H9 (cell line): ENCODE measurements at regions not wholly inside any gene's neighbourhood (a gene's known extent, or its start where the extent isn't known, plus 50 kb on each side); places are given as distances from the start of the nearest gene placed in this dataset.

ENCODE experiments used
- DNase-seq: peaks from one replicate; pipeline ENCODE4 v3.0.0-alpha.2; 2017
- H2AFZ ChIP-seq: one replicate; pipeline ENCODE4 v1.6.1; 2013; ENCODE audit warnings: mild to moderate bottlenecking, low read length, control low read depth, moderate library complexity
- H2AK5ac ChIP-seq: 2 replicates; pipeline ENCODE4 v1.6.1; 2013; ENCODE audit warnings: low read length, control low read depth, mixed read lengths; ENCODE audit not compliant: insufficient read length
- H2BK120ac ChIP-seq: one replicate; pipeline ENCODE4 v1.6.1; 2013; ENCODE audit warnings: low read depth, mild to moderate bottlenecking, low read length, control low read depth, inconsistent platforms; ENCODE audit not compliant: poor library complexity, severe bottlenecking
- H2BK12ac ChIP-seq: 2 replicates; pipeline ENCODE4 v1.6.1; 2013; ENCODE audit warnings: low read length, control low read depth, mixed read lengths, low read depth; ENCODE audit not compliant: insufficient read length
- H2BK15ac ChIP-seq: 2 replicates; pipeline ENCODE4 v1.6.1; 2013; ENCODE audit warnings: low read depth, low read length, control low read depth
- H2BK20ac ChIP-seq: one replicate; pipeline ENCODE4 v1.6.1; 2013; ENCODE audit warnings: low read depth, mild to moderate bottlenecking, low read length, control low read depth, inconsistent platforms; ENCODE audit not compliant: poor library complexity, severe bottlenecking
- H2BK5ac ChIP-seq: 2 replicates; pipeline ENCODE4 v1.6.1; 2013; ENCODE audit warnings: low read length, control low read depth, mixed read lengths; ENCODE audit not compliant: insufficient read length
- H3K14ac ChIP-seq: 2 replicates; pipeline ENCODE4 v1.6.1; 2013; ENCODE audit warnings: low read length, control low read depth; ENCODE audit not compliant: insufficient read depth
- H3K18ac ChIP-seq: 2 replicates; pipeline ENCODE4 v1.6.1; 2013; ENCODE audit warnings: low read depth, mild to moderate bottlenecking, mixed read lengths, low read length, control low read depth; ENCODE audit not compliant: insufficient read length
- H3K23ac ChIP-seq: 2 replicates; pipeline ENCODE4 v1.6.1; 2013; ENCODE audit warnings: low read length, control low read depth, mixed read lengths, low read depth; ENCODE audit not compliant: insufficient read length
- H3K23me2 ChIP-seq: 2 replicates; pipeline ENCODE4 v1.6.1; 2013; ENCODE audit warnings: low read depth, mild to moderate bottlenecking, mixed read lengths, low read length, control low read depth; ENCODE audit not compliant: insufficient read length, poor library complexity, severe bottlenecking
- H3K27ac ChIP-seq: 2 replicates; pipeline ENCODE4 v1.5.1; 2013; ENCODE audit warnings: low read length, control low read depth, mixed read lengths, low read depth; ENCODE audit not compliant: insufficient read length
- H3K27me3 ChIP-seq: 2 replicates; pipeline ENCODE4 v1.6.1; 2013; ENCODE audit warnings: low read length, control low read depth, inconsistent platforms; ENCODE audit not compliant: insufficient read depth
- H3K4ac ChIP-seq: 2 replicates; pipeline ENCODE4 v1.6.1; 2013; ENCODE audit warnings: low read depth, mild to moderate bottlenecking, control low read depth, inconsistent platforms, low read length, moderate library complexity
- H3K4me1 ChIP-seq: 2 replicates; pipeline ENCODE4 v1.6.1; 2013; ENCODE audit warnings: low read length, control low read depth, inconsistent platforms; ENCODE audit not compliant: insufficient read depth
- H3K4me2 ChIP-seq: 2 replicates; pipeline ENCODE4 v1.6.1; 2013; ENCODE audit warnings: low read length, control low read depth, mixed read lengths; ENCODE audit not compliant: insufficient read length, insufficient read depth
- H3K56ac ChIP-seq: 2 replicates; pipeline ENCODE4 v1.6.1; 2013; ENCODE audit warnings: low read depth, mild to moderate bottlenecking, mixed read lengths, low read length, control low read depth; ENCODE audit not compliant: insufficient read length
- H3K79me1 ChIP-seq: 2 replicates; pipeline ENCODE4 v1.6.1; 2013; ENCODE audit warnings: low read depth, mild to moderate bottlenecking, moderate library complexity, low read length, control low read depth, inconsistent platforms; ENCODE audit not compliant: insufficient read depth, poor library complexity, severe bottlenecking
- H3K79me2 ChIP-seq: 2 replicates; pipeline ENCODE4 v1.6.1; 2013; ENCODE audit warnings: low read length, control low read depth, inconsistent platforms; ENCODE audit not compliant: insufficient read depth
- H3K9ac ChIP-seq: 2 replicates; pipeline ENCODE4 v1.6.1; 2013; ENCODE audit warnings: low read length, control low read depth, mixed read lengths; ENCODE audit not compliant: insufficient read length; ENCODE audit errors: extremely low read depth
- H3K9me3 ChIP-seq: one replicate; pipeline ENCODE4 v1.6.1; 2013; ENCODE audit warnings: low read depth, low read length, inconsistent platforms; ENCODE audit not compliant: control insufficient read depth
- H3T11ph ChIP-seq: one replicate; pipeline ENCODE4 v1.6.1; 2013; ENCODE audit warnings: mild to moderate bottlenecking, low read length, control low read depth, inconsistent platforms
- H4K20me1 ChIP-seq: one replicate; pipeline ENCODE4 v1.6.1; 2013; ENCODE audit not compliant: control insufficient read depth, insufficient read length, insufficient read depth
- H4K5ac ChIP-seq: 2 replicates; pipeline ENCODE4 v1.6.1; 2013; ENCODE audit warnings: low read depth, mild to moderate bottlenecking, mixed read lengths, low read length, control low read depth; ENCODE audit not compliant: insufficient read length
- H4K8ac ChIP-seq: replicated peaks from 2 replicates; pipeline ENCODE4 v1.6.1; 2013; ENCODE audit warnings: low read length, control low read depth, mixed read lengths, low read depth; ENCODE audit not compliant: insufficient read length
- H4K91ac ChIP-seq: 2 replicates; pipeline ENCODE4 v1.6.1; 2013; ENCODE audit warnings: low read depth, mild to moderate bottlenecking, moderate library complexity, mixed read lengths, low read length, control low read depth; ENCODE audit not compliant: insufficient read length
- H3K27ac Mint-ChIP-seq, 3 experiments: 2 replicates in 2 of 3; 3 replicates in 1 of 3; pipeline ENCODE4 v1.8.0; 2020 to 2021; ENCODE audit warnings: mixed read lengths in 3 of 3, mild to moderate bottlenecking in 1 of 3, moderate library complexity in 1 of 3
- H3K27me3 Mint-ChIP-seq: 2 replicates; pipeline ENCODE4 v1.8.0; 2021; ENCODE audit warnings: low read depth, mild to moderate bottlenecking, moderate library complexity, mixed read lengths
- H3K36me3 Mint-ChIP-seq, 3 experiments: 2 replicates in 2 of 3; 3 replicates in 1 of 3; pipeline ENCODE4 v1.8.0; 2020 to 2021; ENCODE audit warnings: low read depth in 3 of 3, mixed read lengths in 3 of 3; ENCODE audit not compliant: insufficient read depth in 1 of 3
- H3K4me1 Mint-ChIP-seq, 2 experiments: 2 replicates each; pipeline ENCODE4 v1.8.0; 2020; ENCODE audit warnings: mixed read lengths in 2 of 2
- H3K4me3 Mint-ChIP-seq, 2 experiments: 2 replicates in 1 of 2; 3 replicates in 1 of 2; pipeline ENCODE4 v1.8.0; 2020 to 2021; ENCODE audit warnings: mild to moderate bottlenecking in 2 of 2, mixed read lengths in 2 of 2, moderate library complexity in 1 of 2
- H3K9me3 Mint-ChIP-seq, 2 experiments: 2 replicates in 1 of 2; 3 replicates in 1 of 2; pipeline ENCODE4 v1.8.0; 2020; ENCODE audit warnings: mild to moderate bottlenecking in 2 of 2, mixed read lengths in 2 of 2, moderate library complexity in 1 of 2
- WGBS: extraction: QIAGEN DNeasy Blood & Tissue Kit; methylation state at CpG from one replicate; pipeline ENCODE4 v1.1.7; 2013; ENCODE audit warnings: missing lambda C conversion rate, low lambda C conversion rate, mixed read lengths; ENCODE audit not compliant: insufficient read length; ENCODE audit errors: extremely low coverage; 5-methylcytosine and 5-hydroxymethylcytosine counted together
- TF ChIP-seq, protein P1 (sequence below): fragments of 200-600 bp; sonication (generic); conservative IDR thresholded peaks from 3 replicates; pipeline ENCODE4 v1.8.0; 2021; ENCODE audit warnings: antibody characterized with exemption, mild to moderate bottlenecking

DNA sequence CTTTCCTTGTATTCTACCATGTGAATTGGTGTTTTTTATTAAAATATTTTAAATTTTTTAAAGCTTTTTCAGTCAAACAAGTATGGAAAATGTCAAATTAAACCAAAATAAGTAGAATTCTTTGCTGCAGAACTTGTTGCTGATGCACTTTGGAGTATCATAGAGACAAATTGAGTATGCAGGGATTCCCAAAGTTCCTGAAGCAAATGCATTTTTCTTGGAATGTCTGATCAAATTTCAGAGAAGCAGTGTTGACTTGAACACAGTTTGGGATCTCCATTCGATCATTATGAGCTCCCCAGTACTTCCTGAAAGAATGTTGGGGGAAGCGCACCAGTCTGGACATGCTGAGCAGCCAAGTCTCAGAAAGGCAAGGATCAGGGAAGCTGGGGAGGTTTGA lies 517.8 kb upstream of the CFAP20DC start:
- Histone ChIP-seq H4K20me1 (no peaks in the 10 kb centered on the region), H2AFZ (no peak overlapping the region), H3T11ph (no peak overlapping the region), H3K9ac (no peak overlapping the region), H3K14ac (no peak overlapping the region), H3K9me3 (no peaks in the 10 kb centered on the region), H4K5ac (no peak overlapping the region), H2BK5ac (no peak overlapping the region), H2BK120ac (no peak overlapping the region), H2BK20ac (no peak overlapping the region), H4K91ac (no peak overlapping the region), H2AK5ac (no peak overlapping the region), H3K79me1 (no peaks in the 10 kb centered on the region), H3K4ac (no peak overlapping the region), H4K8ac (no peak overlapping the region), H3K27ac (no peak overlapping the region), H3K56ac (no peak overlapping the region), H3K18ac (no peak overlapping the region), H2BK12ac (no peak overlapping the region), H2BK15ac (no peak overlapping the region), H3K27me3 (no peaks in the 10 kb centered on the region), H3K4me1 (no peaks in the 10 kb centered on the region), H3K23ac (no peak overlapping the region), H3K4me2 (no peak overlapping the region), H3K79me2 (no peaks in the 10 kb centered on the region), H3K23me2 (no peaks in the 10 kb centered on the region)
- Mint-ChIP-seq H3K4me3 (no peak overlapping the region), H3K27ac (no peak overlapping the region), H3K9me3 (no peaks in the 10 kb centered on the region), H3K36me3 (no peaks in the 10 kb centered on the region), H3K4me1 (no peaks in the 10 kb centered on the region), H3K27me3 (peaks cover 5% of the 10 kb centered on the region; the same call in 1 of the 2 replicates)
- no CpG with 5 or more reads among the region's 2 CpGs for WGBS
- DNase-seq: no peak
- TF ChIP-seq, protein P1, sequence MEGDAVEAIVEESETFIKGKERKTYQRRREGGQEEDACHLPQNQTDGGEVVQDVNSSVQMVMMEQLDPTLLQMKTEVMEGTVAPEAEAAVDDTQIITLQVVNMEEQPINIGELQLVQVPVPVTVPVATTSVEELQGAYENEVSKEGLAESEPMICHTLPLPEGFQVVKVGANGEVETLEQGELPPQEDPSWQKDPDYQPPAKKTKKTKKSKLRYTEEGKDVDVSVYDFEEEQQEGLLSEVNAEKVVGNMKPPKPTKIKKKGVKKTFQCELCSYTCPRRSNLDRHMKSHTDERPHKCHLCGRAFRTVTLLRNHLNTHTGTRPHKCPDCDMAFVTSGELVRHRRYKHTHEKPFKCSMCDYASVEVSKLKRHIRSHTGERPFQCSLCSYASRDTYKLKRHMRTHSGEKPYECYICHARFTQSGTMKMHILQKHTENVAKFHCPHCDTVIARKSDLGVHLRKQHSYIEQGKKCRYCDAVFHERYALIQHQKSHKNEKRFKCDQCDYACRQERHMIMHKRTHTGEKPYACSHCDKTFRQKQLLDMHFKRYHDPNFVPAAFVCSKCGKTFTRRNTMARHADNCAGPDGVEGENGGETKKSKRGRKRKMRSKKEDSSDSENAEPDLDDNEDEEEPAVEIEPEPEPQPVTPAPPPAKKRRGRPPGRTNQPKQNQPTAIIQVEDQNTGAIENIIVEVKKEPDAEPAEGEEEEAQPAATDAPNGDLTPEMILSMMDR: no peak
